ENCODE measurements at regions not wholly inside any gene's neighbourhood (a gene's known extent, or its start where the extent isn't known, plus 50 kb on each side); places are given as distances from the start of the nearest gene placed in this dataset.
"Not testable (repeated sequence)": the region's sequence is repeated elsewhere in the genome, so short reads cannot be mapped to it uniquely, and the experiment has no call there.

DNA sequence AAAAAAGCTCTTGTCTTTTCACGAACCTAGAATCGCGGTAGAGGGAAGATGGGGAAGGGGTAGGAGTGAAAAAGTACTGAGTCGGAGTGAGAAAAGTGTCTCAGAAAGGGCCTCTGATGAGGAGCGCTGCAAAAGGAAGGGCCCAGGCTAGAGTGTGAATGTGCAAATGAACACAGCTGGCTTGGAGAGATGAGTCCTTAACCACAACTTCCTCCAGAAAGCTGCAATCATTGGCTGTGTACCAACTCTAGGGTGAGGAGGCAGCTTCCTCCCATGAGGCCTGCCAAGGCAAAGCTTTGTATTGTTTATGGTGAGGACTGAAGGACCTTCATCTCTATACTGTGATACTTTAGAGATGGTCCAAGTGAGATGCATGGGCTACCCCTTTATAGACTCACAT, 566.9 kb upstream of the ANO5 start:
- DNase-seq = peak; percentile 1

- DNase-seq = no peak
Measured at GRCh38 chr11:21628641-21629040, 564.2 kb upstream of the ANO5 start.

GRCh38 chr11:21630934-21631478, 561.9 kb upstream of the ANO5 start:
- no peak for DNase-seq

DNA sequence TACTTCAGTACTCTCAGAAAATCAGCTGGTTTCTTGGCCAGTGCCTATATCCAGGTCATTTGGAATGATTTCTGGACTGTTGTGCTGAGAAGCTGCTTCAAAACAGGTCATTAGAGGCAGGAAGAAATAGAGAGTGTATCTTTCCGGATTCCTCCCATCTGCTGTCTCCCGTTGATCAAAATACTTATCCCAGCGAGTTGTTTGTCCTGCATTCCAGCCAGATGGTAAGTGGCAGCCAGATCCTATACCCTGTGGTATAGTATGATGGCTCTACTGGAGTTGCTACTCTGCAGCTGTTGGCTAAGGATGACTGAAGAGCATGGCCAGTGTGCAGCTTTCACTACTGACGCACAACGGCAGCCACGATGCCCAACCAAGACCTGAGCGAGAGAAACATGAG, 560.9 kb upstream of the ANO5 start:
- DNase-seq = no peak

- no peak for DNase-seq
Measured at GRCh38 chr11:21634491-21634890, 558.4 kb upstream of the ANO5 start.

DNA sequence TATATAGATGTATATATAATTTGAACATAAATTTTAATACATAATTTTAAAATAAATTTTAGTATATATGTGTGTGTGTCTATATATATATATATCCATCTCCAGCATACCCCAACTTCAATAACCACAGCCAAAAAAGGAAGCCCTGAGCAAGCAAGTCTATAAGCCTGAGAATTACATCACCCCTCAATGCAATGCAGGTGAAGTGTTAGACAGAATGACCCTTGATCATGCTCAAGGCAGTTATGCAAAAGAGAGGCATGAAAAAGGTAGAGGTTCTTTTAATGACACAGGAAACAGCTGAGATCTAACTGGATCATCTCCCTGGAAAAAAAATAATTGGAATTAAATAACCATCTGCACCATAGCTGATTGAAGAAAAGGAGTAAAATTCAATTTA, 557.9 kb upstream of the ANO5 start:
- no peak for DNase-seq

DNA sequence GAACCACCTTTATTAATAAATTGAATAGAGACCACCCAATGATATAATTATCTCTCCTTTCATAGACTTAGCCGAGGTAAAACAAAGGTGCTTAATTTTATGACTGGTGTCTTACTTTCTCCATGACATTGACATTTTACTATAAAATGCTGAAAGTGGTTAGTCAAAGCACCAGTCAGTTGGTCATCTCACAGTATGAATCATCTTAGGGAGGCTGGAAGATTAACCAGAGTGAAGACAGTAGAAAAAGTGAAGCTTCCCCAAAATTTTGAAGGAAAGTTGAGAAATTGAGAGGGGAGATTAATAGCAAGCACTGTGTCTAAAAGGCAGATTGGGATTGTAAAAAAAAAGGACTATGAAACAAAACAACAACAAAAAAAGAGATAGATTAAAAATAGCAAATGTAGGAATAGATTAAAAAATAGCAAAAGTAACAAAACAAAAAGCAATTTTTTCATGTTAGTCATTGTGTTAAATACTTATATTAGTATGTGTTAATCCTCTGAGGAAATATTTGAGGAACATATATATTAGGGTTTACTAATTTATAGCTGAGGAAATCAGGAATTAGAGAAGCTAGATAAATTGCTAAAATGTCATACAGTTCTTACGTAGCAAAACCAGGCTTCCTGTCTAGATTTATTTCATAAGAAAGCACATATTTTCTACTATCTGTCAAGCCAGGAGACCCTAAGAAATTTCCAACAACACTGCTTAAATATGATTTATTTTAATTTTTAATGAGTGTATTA, 557.3 kb upstream of the ANO5 start:
- no peak for DNase-seq

GRCh38 chr11:21636561-21636960, 556.3 kb upstream of the ANO5 start:
- no peak for DNase-seq

DNA sequence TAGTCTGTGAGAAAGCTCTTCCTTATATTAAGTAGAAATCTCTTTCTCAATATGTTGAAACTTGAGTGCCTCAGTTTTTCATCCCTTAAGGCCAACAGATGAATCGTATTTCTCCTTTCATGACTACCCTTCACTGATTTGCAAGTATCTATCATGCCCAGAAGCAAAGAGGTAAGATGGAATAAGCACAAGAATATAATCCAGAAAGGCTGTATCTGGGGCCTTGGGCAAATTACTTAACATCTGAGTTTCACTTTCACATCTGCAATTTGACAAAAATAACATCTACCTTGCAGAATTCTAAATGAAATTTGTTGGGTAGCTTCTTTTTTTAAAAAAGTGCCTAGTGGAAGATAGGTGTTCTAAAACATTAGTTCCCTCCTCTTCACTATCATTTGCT, 552.4 kb upstream of the ANO5 start:
- no peak for DNase-seq

DNA sequence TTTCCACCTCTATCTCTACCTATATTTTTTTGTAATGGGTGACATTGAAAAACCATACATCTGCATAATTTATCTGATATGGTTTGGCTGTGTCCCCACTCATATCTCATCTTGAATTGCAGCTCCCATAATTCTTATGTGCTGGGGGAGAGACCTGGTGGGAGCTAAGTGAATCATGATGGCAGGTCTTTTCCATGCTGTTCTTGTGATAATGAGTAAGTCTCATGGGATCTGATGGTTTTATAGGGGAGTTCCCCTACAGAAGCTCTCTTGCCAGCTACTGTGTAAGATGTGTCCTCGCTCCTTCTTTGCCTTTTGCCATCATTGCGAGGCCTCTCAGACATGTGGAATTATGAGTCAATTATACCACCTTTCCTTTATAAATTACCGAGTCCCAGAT, 551.0 kb upstream of the ANO5 start:
- no peak for DNase-seq

DNA sequence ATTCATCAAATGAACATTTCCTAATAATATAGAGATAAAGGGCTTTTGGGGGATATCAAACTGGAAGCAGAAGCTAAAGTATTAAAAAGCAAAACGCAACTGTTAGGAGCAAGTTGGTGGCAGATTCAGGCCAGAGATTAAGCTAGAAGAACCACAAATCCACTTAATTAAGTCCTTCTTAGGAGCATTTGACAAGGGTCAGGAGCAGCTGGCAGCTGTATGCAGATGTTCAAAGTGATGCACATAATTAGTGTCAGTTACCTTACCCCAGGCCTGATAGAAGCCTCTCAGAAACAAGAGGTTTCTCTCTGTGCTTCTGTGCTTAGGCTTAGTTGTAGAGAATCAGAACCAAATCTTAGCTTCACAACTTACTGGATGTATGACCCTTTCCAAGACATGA, 546.5 kb upstream of the ANO5 start:
- no peak for DNase-seq

- DNase-seq = no peak
Measured at GRCh38 chr11:21650961-21651360, 541.9 kb upstream of the ANO5 start.

- DNase-seq = no peak
Measured at GRCh38 chr11:21653951-21654421, 538.9 kb upstream of the ANO5 start.

- no peak for DNase-seq
Measured at GRCh38 chr11:21656065-21656464, 536.8 kb upstream of the ANO5 start.

- no peak for DNase-seq
Measured at GRCh38 chr11:21658654-21659193, 534.2 kb upstream of the ANO5 start.

DNA sequence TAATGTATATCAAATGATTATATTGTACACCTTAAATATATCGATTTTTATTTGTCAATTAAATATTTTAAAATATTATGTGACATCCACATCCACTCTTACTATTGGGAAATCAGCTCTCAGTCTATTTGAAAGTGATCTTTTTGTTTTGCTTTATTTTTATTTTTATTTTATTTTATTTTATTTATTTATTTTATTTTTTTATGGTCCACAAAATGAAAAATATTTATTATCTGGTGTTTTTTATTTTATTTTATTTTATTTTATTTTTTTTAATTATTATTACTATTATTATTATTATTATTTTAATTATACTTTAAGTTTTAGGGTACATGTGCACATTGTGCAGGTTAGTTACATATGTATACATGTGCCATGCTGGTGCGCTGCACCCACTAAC, 533.5 kb upstream of the ANO5 start:
- not testable (repeated sequence) for DNase-seq

GRCh38 chr11:21659961-21660360, 532.9 kb upstream of the ANO5 start:
- DNase-seq = no peak

- no peak for DNase-seq
Measured at GRCh38 chr11:21675049-21675616, 517.8 kb upstream of the ANO5 start.

DNA sequence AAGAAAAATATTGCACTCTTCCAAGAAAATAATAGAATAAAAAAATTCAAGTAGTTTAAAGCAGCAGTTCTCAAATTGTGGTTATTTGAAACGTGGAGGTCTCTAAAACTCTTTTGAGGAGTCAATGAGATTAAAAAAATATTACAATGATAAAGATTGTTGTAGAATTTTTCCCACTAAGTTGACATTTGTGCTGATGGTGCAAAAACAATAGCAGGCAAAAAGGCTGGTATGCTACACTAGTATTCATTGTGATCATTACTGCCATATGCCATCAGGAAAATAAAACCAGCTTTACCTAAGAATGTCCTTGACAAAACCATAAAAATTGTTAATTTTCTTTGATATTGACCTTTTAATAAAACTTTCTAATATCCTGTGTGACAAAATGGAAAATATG, 505.2 kb upstream of the ANO5 start:
- DNase-seq = no peak

DNA sequence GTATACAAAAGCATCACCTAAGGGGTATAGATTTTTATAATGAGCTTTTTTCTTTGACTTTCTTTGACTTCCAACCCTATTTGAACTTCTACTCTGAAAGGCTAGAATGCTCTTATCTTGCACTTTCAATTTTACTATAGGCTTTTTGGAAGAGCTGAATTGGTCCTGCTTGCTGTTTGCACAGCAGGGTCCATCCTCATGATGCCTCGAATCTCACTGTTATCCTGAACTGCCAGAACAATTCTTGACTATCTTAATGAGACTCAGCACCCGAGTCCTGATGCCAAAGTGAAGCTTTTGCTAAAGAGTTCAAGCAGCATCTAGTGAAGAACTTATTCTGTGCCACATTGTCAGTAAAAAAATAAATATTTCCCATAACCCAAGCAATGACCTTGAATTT, 488.3 kb upstream of the ANO5 start:
- DNase-seq = no peak

DNA sequence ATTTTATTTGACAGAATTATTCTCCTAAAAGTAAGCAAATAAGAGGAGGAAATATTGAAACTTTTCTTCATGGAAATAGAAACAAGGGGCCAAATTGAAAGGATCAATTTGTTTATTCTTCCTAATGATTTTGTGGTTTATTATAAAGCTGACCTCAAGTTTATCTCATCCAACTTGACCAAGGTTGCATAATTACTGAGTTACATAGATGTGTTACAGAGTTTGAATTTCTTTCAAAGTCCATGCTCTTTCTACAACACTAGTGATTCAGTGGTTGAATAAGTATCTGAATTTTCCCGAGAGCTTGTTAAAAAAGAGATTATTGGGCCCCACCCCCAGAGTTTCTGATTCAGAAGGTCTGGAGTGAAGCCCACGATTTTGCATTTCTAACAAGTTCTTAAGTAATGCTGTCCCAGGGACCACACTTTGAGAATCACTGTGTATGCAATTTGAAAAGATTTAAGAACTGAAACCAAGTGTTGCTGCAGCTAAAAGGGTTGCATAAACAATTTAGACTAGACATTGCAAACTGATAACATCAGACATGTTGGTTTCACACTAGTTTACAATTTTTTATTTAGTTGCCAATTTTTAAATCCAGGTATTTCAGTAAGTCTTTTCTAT, 485.7 kb upstream of the ANO5 start:
- no peak for DNase-seq

DNA sequence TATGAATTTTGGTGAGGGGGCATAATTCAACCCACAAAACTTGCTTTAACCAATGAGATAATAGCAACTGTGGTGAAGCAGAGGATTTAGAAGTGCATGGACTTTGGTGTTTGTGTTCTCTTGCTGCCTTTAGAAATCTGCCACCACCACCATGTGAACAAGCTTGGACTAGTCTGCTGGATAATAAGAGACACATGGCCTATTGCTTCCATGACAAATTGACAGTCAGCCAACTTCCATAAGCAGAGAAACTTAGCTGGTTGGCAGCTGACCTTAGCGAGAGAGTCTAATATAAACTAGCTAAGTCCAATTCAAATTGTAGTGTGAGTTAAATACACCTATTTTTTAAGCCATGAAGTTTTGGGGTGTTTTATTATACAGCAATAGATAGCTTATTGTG, 482.1 kb upstream of the ANO5 start:
- no peak for DNase-seq

DNA sequence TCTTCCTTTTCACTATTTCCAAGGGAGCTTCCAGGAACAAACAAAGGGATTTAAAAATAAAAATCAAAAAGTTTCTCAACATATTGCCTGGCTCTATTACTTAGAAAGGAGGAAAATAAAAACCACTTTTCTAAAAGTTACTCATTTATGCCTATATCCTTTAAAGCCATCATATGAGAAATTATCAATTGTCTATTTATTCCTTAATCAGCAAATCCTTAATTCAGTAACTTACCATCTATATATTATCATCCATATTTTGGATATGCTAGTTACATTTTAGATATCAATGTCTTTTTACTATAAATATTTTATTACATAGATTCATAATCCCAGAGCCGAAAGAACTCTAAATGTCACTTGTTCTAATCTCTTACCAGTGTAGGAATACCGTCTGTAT, 481.5 kb upstream of the ANO5 start:
- no peak for DNase-seq

- DNase-seq = no peak
Measured at GRCh38 chr11:21723678-21724077, 469.2 kb upstream of the ANO5 start.
